Astrocyte (in vitro differentiated cells and primary cell): ENCODE measurements at regions not wholly inside any gene's neighbourhood (a gene's known extent, or its start where the extent isn't known, plus 50 kb on each side); places are given as distances from the start of the nearest gene placed in this dataset.

ENCODE experiments used
- EZH2 ChIP-seq: IDR thresholded peaks from 2 replicates; pipeline ENCODE4 v1.6.1; 2012; ENCODE audit warnings: mild to moderate bottlenecking, low read length, inconsistent platforms; ENCODE audit not compliant: insufficient read depth
- TF ChIP-seq, protein P1 (sequence below): IDR thresholded peaks from 2 replicates; pipeline ENCODE4 v1.5.1; 2011; ENCODE audit warnings: low read depth, mild to moderate bottlenecking, inconsistent platforms, low read length, moderate library complexity; ENCODE audit not compliant: insufficient read depth

DNA sequence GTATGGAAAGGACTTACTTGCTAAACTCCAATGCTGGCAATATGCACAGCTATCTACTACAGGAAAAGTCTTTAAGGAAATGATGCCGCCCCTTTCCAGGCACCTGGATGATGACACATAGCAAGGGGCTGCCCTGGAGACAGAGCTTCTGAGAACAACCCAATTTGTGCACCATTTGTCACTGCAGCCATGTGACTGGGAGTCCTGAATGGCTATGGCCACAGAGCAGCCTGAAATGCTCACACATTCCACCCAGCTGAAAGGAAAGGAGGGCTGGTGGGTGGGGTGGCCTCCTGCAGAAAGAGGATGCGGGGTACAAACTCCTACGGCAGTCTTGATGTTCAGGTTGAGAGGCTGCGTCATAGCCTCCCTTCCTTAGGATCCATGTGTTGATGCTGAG lies 70.1 kb upstream of the FSTL4 start:
- TF ChIP-seq, protein P1, sequence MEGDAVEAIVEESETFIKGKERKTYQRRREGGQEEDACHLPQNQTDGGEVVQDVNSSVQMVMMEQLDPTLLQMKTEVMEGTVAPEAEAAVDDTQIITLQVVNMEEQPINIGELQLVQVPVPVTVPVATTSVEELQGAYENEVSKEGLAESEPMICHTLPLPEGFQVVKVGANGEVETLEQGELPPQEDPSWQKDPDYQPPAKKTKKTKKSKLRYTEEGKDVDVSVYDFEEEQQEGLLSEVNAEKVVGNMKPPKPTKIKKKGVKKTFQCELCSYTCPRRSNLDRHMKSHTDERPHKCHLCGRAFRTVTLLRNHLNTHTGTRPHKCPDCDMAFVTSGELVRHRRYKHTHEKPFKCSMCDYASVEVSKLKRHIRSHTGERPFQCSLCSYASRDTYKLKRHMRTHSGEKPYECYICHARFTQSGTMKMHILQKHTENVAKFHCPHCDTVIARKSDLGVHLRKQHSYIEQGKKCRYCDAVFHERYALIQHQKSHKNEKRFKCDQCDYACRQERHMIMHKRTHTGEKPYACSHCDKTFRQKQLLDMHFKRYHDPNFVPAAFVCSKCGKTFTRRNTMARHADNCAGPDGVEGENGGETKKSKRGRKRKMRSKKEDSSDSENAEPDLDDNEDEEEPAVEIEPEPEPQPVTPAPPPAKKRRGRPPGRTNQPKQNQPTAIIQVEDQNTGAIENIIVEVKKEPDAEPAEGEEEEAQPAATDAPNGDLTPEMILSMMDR = no peak
- TF ChIP-seq EZH2 = no peak
